ENCODE measurements at regions not wholly inside any gene's neighbourhood (a gene's known extent, or its start where the extent isn't known, plus 50 kb on each side); places are given as distances from the start of the nearest gene placed in this dataset.

DNA sequence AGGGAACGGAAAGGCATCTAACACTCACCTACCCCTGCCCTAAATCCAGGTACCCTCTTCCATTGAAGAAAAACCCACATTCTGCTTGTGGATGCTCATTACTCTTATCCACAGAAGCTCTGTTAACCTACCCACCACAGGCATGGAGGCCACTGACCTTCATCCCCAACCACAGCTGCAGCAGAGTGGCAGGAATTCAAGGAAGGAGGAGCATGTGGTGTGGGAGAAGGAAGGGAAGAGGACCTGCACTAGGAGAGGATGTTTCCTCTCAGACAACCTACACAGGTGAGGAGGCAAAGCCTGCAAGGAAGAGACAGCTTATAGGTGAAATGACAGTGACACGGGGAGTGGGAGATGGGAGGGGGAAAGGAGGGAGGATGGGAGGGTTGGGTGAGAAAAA lies 192.5 kb upstream of the TSC22D2 start:
- no peak for DNase-seq

DNA sequence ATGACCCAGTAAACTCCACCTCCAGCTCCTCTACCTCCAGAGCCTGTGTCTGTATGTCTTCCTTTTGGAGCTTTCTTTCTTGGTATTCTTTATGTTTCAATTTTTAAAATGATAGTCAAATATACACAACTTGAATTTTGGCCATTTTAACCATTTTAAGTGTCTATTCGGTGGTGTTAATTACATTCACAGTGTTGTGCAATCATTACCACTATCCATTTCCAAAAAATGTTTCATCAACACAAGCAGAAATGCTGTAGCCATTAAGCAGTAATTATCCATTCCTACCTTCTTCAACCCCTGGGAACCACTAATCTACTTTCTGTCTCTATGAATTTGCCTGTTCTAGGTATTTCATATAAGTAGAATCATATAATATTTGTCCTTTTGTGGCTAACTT lies 194.5 kb upstream of the TSC22D2 start:
- no peak for DNase-seq

DNA sequence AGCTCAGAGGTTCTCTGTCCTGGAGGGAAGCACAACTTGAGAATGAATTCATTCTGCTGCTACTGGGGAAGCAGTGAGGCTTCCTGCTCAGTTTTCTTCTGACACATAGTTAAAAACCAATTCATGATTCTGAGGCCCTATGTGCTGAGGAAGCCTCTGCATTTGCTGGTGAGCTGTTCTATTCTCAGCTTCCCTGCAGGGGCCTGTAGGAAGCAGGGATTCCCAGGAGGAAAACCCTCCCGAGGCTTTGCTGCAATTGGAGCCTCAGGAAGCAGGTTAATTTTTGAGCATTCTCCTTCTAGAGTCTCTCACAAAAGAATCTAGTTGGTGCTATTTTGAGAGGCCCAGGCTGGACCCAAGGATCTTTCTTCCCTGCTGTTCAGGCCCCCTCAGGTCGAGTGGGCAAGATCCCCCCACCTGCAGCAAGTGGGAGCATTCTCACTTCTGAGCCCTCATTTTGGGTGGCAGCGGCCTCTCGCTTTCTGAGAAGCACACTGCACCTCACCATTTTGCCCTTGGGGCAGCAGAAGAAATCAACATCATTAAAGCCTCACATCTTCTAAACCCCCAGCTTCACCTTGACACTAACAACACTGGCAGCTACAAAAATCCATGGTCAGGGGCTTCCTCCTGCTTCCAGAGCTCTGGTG lies 197.5 kb upstream of the TSC22D2 start:
- no peak for DNase-seq

DNA sequence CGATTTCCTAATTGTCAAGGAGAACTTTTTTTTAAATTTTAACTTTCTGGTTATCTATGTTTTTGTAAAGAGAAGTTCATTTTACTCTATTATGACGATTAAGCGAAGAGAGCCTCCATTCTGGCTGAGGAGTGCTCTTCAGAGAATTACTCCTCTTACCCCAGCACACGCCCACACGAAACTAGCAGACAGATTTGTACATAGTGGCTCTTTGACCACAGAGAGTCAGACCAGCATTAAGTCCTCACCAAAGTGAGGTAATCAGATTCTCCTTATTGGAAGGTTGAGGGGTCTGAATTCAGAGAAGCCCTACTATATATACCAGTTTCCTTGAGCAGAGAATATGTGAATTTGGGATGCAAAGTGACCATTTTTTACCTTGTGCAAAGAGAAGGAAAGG lies 204.8 kb upstream of the TSC22D2 start:
- no peak for DNase-seq

DNA sequence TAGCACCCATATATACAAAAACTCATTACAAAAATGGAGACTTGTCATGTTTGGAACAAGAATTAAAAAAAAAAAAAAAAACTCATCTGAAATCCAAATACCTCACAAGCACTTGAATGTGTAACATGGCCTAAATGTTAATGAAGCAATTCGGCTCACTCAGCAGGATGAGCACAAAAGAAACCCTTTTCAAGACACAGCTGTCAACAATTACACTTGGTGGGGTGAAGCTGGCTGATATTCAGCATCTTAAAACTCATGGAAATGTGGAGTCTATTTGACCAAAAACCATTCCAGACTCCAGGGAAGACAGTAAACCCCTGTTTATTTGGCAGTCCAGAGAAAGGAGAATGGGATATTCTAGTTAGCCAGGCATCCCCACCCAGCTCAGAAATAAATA lies 205.4 kb upstream of the TSC22D2 start:
- DNase-seq = no peak

DNA sequence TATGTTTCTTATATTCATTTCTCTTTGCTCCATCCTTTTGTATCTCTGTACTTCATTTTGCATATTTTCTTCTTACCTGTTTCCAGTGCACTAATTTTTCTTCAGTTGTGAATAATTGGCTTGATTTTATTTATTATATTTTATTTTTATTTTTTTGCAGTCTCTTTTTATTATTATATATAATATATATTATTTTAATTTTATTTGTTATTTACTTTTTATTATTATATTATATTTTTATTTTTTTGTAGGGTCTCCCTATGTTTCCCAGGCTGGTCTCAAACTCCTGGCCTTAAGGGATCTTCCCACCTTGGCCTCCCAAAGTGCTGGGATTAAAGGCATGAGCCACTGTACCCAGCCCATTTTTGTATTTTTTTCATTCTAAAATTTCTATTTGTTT lies 213.1 kb upstream of the TSC22D2 start:
- no peak for DNase-seq

DNA sequence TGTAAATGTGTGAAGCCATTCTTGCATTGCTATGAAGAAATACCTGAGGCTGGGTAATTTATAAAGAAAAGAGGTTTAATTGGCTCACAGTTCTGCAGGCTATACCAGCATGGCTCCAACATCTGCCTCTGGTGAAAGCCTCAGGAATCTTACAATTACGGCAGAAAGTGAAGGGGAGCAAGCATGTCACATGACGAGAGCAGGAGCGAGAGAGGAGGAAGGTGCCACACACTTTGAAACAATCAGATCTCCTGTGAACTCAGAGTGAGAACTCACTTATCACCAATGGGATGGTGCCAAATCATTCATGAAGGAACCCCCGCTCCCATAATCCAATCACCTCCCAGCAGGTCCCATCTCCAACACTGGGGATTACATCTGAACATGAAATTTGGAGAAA lies 213.6 kb upstream of the TSC22D2 start:
- no peak for DNase-seq

DNA sequence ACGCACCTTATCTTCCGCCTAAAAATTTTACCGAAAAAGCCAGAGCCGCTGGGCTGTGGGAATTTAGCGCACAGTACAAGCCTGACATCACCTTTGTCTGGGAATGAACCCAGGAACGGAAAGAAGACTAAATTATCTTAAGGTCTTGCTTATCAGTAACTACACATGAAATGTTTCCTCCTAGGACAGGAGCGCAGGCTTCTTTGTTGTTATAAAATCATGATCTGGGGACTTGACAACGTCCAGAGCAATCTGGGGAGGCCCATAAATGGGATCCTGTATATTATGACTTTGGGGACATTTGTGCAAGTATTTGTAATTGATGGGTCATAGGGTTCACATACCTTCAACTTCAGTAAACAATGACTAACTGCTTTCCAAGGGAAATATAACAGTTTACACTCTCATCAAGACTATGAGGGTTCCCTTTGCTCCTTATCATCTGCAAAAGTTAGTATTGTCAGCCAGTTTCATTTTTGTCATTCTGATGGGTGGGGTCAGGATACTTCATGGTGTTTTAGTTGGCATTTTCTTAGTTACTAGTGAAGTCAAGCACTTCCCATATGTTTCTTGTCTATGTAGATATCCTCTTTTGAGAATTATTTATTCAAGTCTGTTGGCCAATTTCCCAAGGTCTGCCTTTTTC lies 213.9 kb upstream of the PFN2 start:
- no peak for DNase-seq

DNA sequence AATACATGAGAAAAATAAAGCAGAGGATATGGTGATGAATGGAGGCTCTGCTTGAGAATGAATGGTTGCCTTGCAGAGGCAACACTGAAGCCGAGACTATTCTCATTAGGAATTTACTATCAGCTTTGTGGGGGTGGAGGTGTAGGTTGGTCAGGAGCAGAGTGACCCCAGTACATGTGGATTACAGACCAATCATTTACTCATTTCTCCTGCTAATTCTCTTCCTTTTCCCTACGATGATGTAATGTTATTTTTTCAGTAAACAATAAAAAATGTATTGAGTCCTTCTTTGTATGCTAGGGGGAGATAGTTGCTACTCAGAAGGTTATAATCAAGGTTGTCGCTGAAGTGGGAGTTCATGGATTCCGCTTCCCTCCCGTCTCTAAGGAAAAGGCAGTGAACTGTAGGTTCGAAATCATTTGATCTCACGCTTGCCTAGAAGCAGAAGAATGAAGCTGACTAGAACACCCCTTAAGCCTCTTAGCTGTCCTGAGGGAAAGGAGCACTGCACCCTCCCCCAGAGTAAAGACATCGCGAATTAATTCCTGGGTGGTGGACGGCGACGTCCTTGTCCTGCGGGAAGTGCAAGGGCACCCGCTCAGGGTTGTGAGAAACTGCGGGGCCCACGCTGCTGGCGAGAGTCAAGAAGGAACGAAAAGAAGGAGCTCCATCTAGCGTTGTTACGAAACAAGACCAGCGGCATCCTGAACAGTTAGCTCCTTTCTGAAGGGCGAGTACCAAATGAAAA lies 213.2 kb upstream of the PFN2 start:
- DNase-seq = peak; percentile 17

DNA sequence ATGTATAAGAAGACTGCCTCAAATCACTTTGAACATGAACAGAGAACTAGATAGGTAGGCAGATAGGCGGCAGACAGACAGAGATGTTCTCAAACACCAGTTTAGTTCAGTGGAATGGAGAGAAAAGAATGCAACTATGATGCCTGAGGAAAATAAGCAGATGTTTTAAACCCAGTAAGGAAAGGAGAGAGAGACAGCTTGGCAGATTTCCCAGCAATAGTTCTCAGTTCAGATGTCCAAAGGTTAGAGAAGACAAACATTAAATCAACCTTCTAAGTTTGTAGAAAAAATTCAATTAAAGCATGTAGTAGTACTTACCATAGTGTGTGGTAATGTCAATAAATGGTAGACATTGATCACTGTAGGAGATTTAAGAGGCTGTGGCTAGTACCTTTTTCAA lies 209.6 kb upstream of the PFN2 start:
- no peak for DNase-seq

DNA sequence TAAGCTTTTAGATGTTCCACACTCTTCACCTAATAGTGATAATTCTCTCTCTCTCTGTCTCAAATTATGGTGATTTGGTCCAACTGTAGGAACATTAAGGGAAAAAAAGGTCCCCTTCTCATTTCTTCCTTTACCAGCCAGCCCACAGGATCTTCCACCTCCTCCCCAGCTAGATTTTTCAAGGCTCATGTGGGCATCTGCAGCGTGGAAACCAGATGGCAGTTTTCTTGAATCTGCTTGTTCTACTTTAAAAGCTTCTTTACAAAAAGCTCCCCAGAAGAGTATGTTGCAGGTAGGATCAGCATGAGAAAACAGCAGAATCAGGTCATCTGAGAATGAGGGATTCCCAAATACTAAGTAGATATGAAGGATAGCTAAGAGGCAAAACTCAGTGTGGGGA lies 208.6 kb upstream of the PFN2 start:
- no peak for DNase-seq

DNA sequence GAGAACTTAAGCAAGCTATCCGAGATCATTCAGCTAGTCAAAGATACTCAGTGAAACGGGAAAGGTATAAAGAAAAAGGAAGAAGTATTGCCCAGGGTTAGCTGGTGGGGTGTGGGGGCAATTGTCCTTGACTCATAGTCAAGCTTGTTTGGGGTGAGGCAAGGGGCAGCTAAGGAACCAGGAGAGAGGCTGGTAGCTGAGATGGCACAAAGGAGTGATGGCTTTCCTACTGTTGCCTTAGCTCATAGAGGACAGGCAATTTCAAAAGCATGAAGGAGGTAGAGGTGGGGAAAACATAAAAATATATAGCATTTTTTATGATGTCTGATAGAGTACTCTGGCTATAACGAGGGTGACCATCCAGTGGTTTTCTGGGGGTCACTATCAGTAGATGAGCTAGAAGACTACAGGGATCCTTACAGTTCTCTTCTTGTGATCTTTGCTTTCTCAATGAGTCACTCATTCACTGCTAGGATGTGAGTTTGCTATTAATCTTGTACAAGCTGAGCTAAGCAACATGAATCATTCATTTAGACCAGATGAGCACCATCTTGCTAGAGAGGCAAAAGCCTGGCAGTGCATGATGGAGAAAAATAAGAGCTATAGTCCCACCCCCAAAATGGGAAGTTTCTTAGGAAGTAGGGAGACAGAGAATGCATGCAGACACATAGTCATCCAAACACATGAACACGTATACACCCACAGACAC lies 207.1 kb upstream of the PFN2 start:
- no peak for DNase-seq

DNA sequence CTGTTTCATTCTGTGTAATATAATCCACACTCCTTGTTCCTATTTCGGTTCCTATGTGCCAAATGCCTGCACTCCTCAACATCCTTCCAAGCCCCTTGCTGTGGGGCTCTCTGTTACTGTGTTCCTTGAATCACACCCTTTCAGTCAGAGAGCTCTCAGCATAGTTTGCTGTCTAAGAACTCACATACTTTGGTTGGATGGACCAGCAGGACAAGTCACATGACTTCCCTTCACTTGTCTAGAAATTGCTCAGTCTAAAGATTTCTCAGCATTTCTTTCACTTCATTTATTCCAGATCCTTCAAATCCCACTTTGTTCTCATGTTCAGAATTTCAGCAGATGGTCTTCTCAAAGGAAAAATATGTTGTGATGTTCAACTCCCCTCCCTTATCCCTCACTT lies 203.5 kb upstream of the PFN2 start:
- no peak for DNase-seq

DNA sequence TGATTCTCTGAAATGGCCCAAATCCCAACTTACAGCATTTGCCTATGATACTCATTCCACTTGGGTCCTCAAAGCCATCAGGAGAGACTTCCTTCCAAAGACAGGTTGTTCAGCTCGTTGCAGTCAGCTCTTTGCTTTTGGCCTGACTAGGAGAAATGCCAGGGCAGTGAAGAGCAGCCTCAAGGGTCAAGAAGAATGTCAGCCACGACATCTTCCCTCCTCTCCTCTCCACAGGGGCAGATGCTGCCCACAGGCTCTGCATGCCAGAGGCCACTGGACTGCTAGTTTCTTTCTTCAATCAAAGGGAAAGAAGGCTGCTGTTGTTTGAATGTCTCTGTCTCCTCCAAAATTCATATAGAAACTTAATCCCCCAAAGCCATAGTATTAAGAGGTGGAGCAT lies 201.7 kb upstream of the PFN2 start:
- DNase-seq = no peak

DNA sequence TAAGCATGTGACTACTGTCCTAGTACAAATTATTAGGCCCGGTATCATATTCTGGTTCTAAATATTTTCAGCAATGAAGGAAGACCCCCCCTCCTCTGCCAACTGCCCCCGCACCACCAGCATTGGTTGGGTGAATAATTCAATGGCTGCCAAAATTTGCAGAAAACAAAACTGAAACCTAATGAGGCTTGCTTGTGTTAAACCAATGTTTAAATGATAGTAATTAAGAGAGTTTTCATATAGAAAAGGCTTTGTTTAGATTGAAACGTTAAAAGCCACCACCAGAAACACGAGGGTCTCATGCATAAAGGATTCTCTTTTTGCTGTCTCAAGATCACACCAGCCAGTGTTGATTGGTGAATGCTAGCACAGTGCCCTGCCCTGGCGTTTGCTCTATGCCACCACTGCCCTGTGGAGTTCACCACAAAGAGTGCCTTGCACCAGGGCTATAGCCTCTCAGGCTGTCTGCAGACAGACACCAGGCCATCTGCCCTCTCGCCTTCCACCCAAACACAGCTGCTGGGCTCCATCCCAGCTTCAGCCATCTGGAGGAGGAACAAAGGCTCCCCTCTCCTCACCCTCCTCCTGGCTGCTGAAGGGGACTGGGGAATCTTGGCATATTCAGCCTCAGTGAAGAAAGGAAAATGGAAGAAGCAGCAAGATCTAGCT lies 200.3 kb upstream of the PFN2 start:
- DNase-seq = no peak

DNA sequence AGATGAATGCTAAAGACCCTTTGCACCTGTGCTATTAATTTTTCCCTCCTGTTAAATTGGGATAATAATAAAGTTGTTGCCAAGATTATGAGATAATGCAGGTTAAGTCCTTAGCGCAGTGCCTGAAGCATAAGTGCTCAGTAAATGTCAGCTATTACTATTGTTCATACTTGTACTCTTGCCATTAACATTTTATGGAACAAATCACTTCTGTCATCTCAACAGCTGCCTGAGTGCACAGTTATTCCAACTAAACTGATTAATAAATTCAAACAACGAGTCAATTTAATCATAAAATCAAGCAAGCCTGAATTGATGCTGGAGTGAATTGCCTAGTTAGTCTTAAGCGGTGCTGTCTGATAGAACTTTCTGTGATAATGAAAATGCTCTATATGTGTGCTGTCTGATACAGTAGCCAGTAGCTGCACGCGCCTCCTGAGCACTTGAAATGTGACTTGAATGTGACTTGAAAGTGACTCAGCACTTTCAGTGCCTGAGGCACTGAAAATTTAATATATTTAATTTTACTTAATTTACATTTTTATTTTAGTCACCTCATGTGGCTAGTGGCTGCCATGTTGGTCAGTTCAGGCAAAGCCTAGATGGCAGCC lies 198.7 kb upstream of the PFN2 start:
- no peak for DNase-seq

DNA sequence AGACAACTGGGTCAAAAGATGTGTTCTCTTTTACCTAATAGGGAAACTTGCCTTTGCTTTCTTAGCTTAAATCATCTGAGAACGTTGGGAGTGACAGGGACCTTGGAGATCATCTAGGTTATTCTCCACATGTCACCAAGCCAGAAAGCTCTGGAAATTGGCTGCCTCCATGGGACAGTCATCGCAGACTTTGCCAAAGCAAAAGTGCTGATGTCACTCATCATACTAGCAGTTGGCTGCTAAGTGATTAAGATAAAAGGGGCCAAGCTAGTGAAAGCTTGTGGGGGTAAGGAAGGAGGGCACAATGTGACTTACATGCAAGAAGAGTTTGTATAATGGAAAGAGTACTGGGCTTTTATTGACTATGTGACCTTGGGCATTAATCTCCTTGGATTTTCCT lies 198.0 kb upstream of the PFN2 start:
- no peak for DNase-seq

DNA sequence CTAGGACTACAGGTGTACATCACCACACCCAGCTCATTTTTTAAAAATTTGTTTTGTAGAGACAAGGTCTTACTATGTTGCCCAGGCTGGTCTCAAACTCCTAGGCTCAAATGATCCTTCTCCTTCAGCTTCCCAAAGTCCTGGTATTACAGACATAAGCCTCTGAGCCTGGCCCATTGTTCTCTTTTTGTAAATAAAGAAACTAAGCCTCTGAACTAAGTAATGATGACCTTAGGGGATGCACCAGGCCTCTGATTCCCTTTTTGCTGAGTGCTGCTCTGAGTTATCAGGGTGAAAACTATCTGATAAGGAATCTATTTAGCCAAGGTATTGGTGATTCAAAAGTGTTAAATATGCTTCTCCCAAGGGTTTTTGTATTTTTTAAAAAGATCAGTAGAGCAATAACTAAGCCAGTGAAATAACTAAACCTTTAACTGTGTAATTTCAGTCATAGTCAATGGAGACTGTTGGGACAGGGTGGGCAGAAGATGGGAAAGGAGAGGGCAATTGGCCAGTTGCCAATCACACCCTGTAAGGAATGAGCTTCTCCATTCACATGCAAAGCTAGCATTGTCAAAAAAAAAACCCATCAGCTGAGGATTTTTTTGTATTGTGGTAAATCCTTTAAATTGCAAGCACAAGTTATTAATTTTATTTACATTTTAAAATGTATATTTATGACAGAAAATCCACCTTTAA lies 194.8 kb upstream of the PFN2 start:
- no peak for DNase-seq

DNA sequence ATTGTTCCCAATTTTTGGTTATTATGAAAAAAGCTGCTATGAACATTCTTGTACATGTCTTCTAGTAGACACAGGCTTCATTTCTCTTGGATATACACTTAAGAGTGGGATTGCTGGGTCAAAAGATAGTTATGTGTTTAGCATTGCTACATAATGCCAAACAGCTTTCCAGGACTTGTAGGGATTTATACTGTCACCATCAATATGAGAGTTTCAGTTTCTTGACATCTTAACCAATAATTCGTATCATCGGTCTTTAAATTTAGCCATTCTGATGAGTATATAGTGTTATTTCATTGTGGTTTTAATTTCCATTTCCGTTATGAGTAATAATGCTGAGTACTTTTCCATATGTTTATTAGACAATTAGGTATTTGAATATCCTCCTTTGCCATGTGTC lies 190.3 kb upstream of the PFN2 start:
- no peak for DNase-seq

DNA sequence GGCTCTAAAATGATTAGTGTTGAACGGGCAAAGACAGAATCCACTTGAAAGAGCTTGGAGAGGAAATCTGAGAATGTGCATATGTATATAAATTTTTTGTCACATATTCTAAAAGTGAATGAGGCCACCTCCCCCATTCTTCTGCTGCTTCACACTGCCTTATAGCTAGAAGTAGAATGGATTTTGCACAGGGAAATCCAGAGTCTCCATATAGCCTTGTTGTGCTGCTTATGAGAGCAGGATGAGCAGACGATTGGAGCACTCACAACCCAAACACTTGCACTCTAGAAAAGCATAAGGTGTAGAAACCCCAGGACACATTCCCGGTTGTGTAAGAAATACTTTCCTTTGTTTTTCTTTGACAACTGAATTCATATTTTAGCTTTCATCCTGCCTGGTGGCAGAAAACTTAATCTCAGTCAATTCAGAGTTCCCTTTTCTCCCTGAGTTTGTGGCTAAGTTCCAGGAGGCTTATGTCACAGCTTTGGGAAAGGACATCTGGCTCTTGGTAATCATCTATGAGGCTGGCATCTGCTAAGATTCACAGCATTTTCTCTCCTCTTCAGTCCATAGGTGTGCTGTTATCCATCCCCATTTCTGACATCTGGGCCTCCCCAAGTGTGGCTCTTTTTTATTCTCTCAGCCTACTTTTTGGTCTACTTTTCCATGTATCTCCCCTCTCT lies 188.4 kb upstream of the PFN2 start:
- no peak for DNase-seq

DNA sequence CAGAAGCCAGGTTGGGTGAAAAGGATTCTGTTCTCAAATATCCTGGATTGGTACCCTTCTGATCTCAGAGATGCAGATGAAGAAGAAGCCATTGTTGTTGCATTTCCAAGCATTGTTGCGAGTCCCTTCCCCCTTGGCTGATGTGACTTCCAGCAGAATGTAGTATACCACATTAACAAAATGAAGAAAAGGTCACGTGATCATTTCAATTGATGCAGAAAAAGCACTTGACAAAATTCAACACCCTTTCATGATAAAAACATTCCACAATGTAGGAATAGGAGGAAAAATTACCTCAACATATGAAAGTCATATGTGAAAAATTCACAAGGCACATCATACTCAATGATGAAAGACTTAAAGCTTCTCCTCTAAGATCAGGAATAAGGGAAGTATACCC lies 181.9 kb upstream of the PFN2 start:
- DNase-seq = no peak

DNA sequence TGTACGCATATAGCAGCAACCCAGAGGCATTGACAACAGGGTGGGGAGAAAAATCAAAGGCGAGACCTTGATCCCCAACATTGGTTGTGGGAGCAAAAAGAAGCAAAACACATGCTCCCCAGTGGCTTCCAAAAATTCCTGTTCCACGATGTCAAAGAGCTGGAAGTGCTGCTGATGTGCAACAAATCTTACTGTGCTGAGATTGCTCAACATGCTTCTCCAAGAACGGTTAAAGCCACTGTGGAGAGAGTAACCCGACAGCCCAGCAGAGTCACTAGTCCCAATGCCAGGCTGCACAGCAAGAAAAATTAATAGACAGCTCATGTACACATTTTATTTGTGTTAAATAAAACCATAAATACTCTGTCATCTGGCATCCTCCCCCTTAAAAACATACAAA lies 179.9 kb upstream of the PFN2 start:
- no peak for DNase-seq
